Pancreas (tissue), 10 donors: ENCODE measurements at regions not wholly inside any gene's neighbourhood (a gene's known extent, or its start where the extent isn't known, plus 50 kb on each side); places are given as distances from the start of the nearest gene placed in this dataset.
"Not testable (repeated sequence)": the region's sequence is repeated elsewhere in the genome, so short reads cannot be mapped to it uniquely, and the experiment has no call there.

Source experiments
- ATAC-seq, 4 donors: fragments of 200-7000 bp; cut with Tn5 transposase; one replicate each; pipeline versions ENCODE4 v1.8.0 to v1.9.1; 2020; ENCODE audit warnings: mild to moderate bottlenecking in 4 of 4, moderate library complexity in 4 of 4
- DNase-seq, 6 donors: peaks; one replicate each; pipeline ENCODE4 v3.0.0-alpha.2; 2020
- FAIRE-seq: peaks from 2 replicates; lab custom pipeline; 2012; peaks lifted over from hg19 to GRCh38; lab: Jason Lieb, UNC
- H3K27ac ChIP-seq, 4 donors: fragments of 200-600 bp; sonication (generic); 1 replicate in 3 of 4; 2 replicates in 1 of 4; pipeline versions ENCODE4 v1.5.0 to v1.8.0; 2020
- H3K27me3 ChIP-seq, 4 donors: fragments of 200-600 bp; one replicate each; pipeline ENCODE4 v1.8.0; 2021
- H3K36me3 ChIP-seq, 3 donors: fragments of 200-600 bp; sonication (generic) in 1 of 3; one replicate each; pipeline versions ENCODE4 v1.5.0 to v1.8.0; 2020 to 2021
- H3K4me1 ChIP-seq, 3 donors: fragments of 200-600 bp; one replicate each; pipeline ENCODE4 v1.8.0; 2021
- H3K4me3 ChIP-seq, 4 donors: fragments of 200-600 bp; sonication (generic) in 2 of 4; one replicate each; pipeline versions ENCODE4 v1.5.0 to v1.8.0; 2020 to 2021
- H3K9me3 ChIP-seq, 4 donors: fragments of 200-600 bp; one replicate each; pipeline ENCODE4 v1.8.0; 2021
- CTCF ChIP-seq, 4 donors: fragments of 200-600 bp; sonication (generic) in 3 of 4; IDR thresholded peaks; one replicate each; pipeline versions ENCODE4 v1.5.0 to v1.8.0; 2021; ENCODE audit warnings: antibody characterized with exemption in 4 of 4
- WGBS, 2 donors: extraction: QIAGEN DNeasy Blood & Tissue Kit; methylation state at CpG; one replicate each; pipeline ENCODE4 v1.1.7; 2013; 5-methylcytosine and 5-hydroxymethylcytosine counted together
- intact Hi-C, 3 donors: fragments of 100-400 bp; cut with DNase I; formaldehyde crosslinking; loops; one replicate each; pipeline versions ENCODE4 v1.11.1 to v1.14.2; 2022
- donor health status: healthy with polysubstance abuse.
- donor health status: DM: no; HTN: no; CAD: no; lungs with moderate emphysema.
- donor health status: DM: no; HTN: no; CAD: no.
- donor health status: control.
- donor health status: control.
- donor health status: Bipolar disorder and iron deficiency.
- donor health status: DM: yes; HTN: yes; CAD: no.
- donor health status: DM: no; HTN: no; CAD: no.
- donor health status: DM: no; HTN: no; CAD: no.
- donor health status: DM: yes; HTN: yes; CAD: no.

GRCh38 chr14:61145034-61145902, 135.9 kb downstream of the TMEM30B start:
- Histone ChIP-seq H3K27me3 (no peaks in the 10 kb centered on the region), H3K36me3 (no peaks in the 10 kb centered on the region), H3K9me3 (no peaks in the 10 kb centered on the region), H3K4me1 (no peaks in the 10 kb centered on the region), H3K4me3 (no peak overlapping the region), H3K27ac (no peak overlapping the region)
- 50 to 64% methylated on average over 8 of the region's 8 CpGs for WGBS, 2 donors
- DNase-seq: no peak
- FAIRE-seq: no peak
- intact Hi-C loops: no loop called here
- TF ChIP-seq CTCF (IDR thresholded peaks at IDR 0.05): no peak
- peak in 3 of 4 donors; percentile 41 to 74 (median 48) for ATAC-seq

- DNase-seq, H3K4me3 ChIP-seq, intact Hi-C loops, H3K36me3 ChIP-seq, H3K9me3 ChIP-seq, H3K4me1 ChIP-seq, ATAC-seq, FAIRE-seq, H3K27me3 ChIP-seq, H3K27ac ChIP-seq: not testable (repeated sequence)
- WGBS, 2 donors: 75 to 80% methylated on average over 7 of the region's 7 CpGs
Observed at GRCh38 chr14:61144117-61145033, 136.8 kb downstream of the TMEM30B start.

- Histone ChIP-seq H3K4me1 (no peaks in the 10 kb centered on the region), H3K36me3 (no peaks in the 10 kb centered on the region), H3K4me3 (no peak overlapping the region), H3K9me3 (no peaks in the 10 kb centered on the region), H3K27me3 (no peaks in the 10 kb centered on the region), H3K27ac (no peak overlapping the region)
- TF ChIP-seq CTCF (IDR thresholded peaks at IDR 0.05): no peak
- DNase-seq (no peak), FAIRE-seq (no peak), ATAC-seq (no peak)
- intact Hi-C loops: no loop called here
Observed at GRCh38 chr14:61140872-61141271, 140.3 kb downstream of the TMEM30B start.

GRCh38 chr14:61140271-61140670, 140.9 kb downstream of the TMEM30B start:
- no peak for FAIRE-seq
- H3K9me3 ChIP-seq: no peaks in the 10 kb centered on the region
- no peaks in the 10 kb centered on the region for H3K36me3 ChIP-seq
- no peak overlapping the region for H3K4me3 ChIP-seq
- no peak for DNase-seq
- no peak overlapping the region for H3K27ac ChIP-seq
- TF ChIP-seq CTCF (IDR thresholded peaks at IDR 0.05): no peak
- no peaks in the 10 kb centered on the region for H3K4me1 ChIP-seq
- 74 to 78% methylated on average over 3 of the region's 3 CpGs for WGBS, 2 donors
- intact Hi-C loops: no loop called here
- ATAC-seq: no peak
- no peaks in the 10 kb centered on the region for H3K27me3 ChIP-seq

GRCh38 chr14:61139006-61139599, 142.0 kb downstream of the TMEM30B start:
- Histone ChIP-seq H3K36me3 (no peaks in the 10 kb centered on the region), H3K27me3 (no peaks in the 10 kb centered on the region), H3K27ac (no peak overlapping the region), H3K4me1 (no peaks in the 10 kb centered on the region), H3K4me3 (no peak overlapping the region), H3K9me3 (no peaks in the 10 kb centered on the region)
- 71 to 79% methylated on average over 2 of the region's 2 CpGs for WGBS, 2 donors
- no peak for TF ChIP-seq CTCF (IDR thresholded peaks at IDR 0.05)
- DNase-seq: no peak
- intact Hi-C loops: no loop called here
- no peak for ATAC-seq
- no peak for FAIRE-seq
